Endothelial cell of umbilical vein (primary cell): ENCODE measurements at regions not wholly inside any gene's neighbourhood (a gene's known extent, or its start where the extent isn't known, plus 50 kb on each side); places are given as distances from the start of the nearest gene placed in this dataset.

Source experiments
- BruUV-seq: library from RNA; stranded (reverse); fragments of 400-500 nt; replicated peaks from 2 replicates; lab custom pipeline; 2021; lab: Mats Ljungman, UMichigan
- CTCF ChIA-PET: fragments of 300-600, 350-600 bp; sonication (Branson Sonifier 250); formaldehyde crosslinking; loops from one replicate; lab custom pipeline; 2021; ENCODE audit warnings: antibody characterized with exemption, inconsistent platforms; lab: Charles Lee
- POLR2A ChIA-PET: fragments of 300-600, 350-600 bp; sonication (Branson Sonifier 250); formaldehyde crosslinking; loops from one replicate; lab custom pipeline; 2021; ENCODE audit warnings: antibody characterized with exemption, inconsistent platforms; lab: Charles Lee
- DNase-seq: peaks from one replicate; pipeline ENCODE4 v3.0.0-alpha.2; 2011; ENCODE audit warnings: low read depth, low spot score
- FAIRE-seq: peaks from 2 replicates; lab custom pipeline; 2011; peaks lifted over from hg19 to GRCh38; lab: Jason Lieb, UNC
- H2AFZ ChIP-seq: 2 replicates; pipeline ENCODE4 v1.6.0; 2012; ENCODE audit warnings: low read depth, low read length, control low read depth, inconsistent platforms
- H3K27ac ChIP-seq: 2 replicates; pipeline ENCODE4 v1.5.1; 2011; ENCODE audit warnings: low read depth, mild to moderate bottlenecking, control low read depth, low read length, moderate library complexity; ENCODE audit not compliant: insufficient read depth
- H3K27me3 ChIP-seq, 2 experiments: 2 replicates each; pipeline versions ENCODE4 v1.6.0 to v1.6.1; 2011; ENCODE audit warnings: low read length in 2 of 2, mixed read lengths in 1 of 2; ENCODE audit not compliant: control insufficient read depth in 2 of 2, insufficient read depth in 2 of 2
- H3K36me3 ChIP-seq, 2 experiments: 2 replicates in 1 of 2; 3 replicates in 1 of 2; pipeline ENCODE4 v1.5.1; 2011; ENCODE audit warnings: low read length in 2 of 2, mild to moderate bottlenecking in 1 of 2, moderate library complexity in 1 of 2; ENCODE audit not compliant: control insufficient read depth in 2 of 2, insufficient read depth in 2 of 2; ENCODE audit errors: extremely low read depth in 1 of 2
- H3K4me1 ChIP-seq: 3 replicates; pipeline ENCODE4 v1.5.1; 2011; ENCODE audit warnings: mild to moderate bottlenecking, low read length; ENCODE audit not compliant: control insufficient read depth, insufficient read depth; ENCODE audit errors: extremely low read depth
- H3K4me2 ChIP-seq: 2 replicates; pipeline ENCODE4 v1.6.1; 2011; ENCODE audit warnings: low read length, control low read depth, mixed read lengths; ENCODE audit not compliant: insufficient read depth
- H3K4me3 ChIP-seq, 3 experiments: fragments of 200-600 bp in 1 of 3; sonication (generic), shearing (Covaris generic) in 1 of 3; replicated peaks in 1 of 3; 2 replicates each; pipeline ENCODE4 v1.5.1; 2011 to 2016; ENCODE audit warnings: control low read depth in 3 of 3, low read length in 3 of 3, mild to moderate bottlenecking in 2 of 3, inconsistent platforms in 1 of 3, low read depth in 1 of 3, moderate library complexity in 1 of 3; ENCODE audit not compliant: insufficient read depth in 1 of 3
- H3K79me2 ChIP-seq: 2 replicates; pipeline ENCODE4 v1.6.0; 2012; ENCODE audit warnings: low read length, inconsistent platforms; ENCODE audit not compliant: control insufficient read depth, insufficient read depth
- H3K9ac ChIP-seq: replicated peaks from 2 replicates; pipeline ENCODE3; 2011; ENCODE audit warnings: low read length, control low read depth; ENCODE audit not compliant: insufficient read depth; ENCODE audit errors: extremely low read depth
- H3K9me1 ChIP-seq: replicated peaks from 3 replicates; pipeline ENCODE4 v1.6.0; 2011; ENCODE audit warnings: mild to moderate bottlenecking, low read length; ENCODE audit not compliant: control insufficient read depth, insufficient read depth; ENCODE audit errors: extremely low read depth
- H3K9me3 ChIP-seq: replicated peaks from 2 replicates; pipeline ENCODE4 v1.5.1; 2012; ENCODE audit warnings: low read length, inconsistent platforms; ENCODE audit not compliant: control insufficient read depth, insufficient read depth
- H4K20me1 ChIP-seq: replicated peaks from 2 replicates; pipeline ENCODE3; 2011; ENCODE audit warnings: mild to moderate bottlenecking, low read length; ENCODE audit not compliant: control insufficient read depth, insufficient read depth; ENCODE audit errors: extremely low read depth
- CTCF ChIP-seq, 2 donors: IDR thresholded peaks; 1 replicate in 1 of 2; 2 replicates in 1 of 2; pipeline ENCODE4 v1.5.1; 2011; ENCODE audit warnings: low read length in 2 of 2, mild to moderate bottlenecking in 2 of 2, moderate library complexity in 2 of 2, control low read depth in 1 of 2, inconsistent platforms in 1 of 2, low read depth in 1 of 2; ENCODE audit not compliant: insufficient read depth in 1 of 2; ENCODE audit errors: extremely low read depth in 1 of 2
- EZH2 ChIP-seq: IDR thresholded peaks from 2 replicates; pipeline ENCODE4 v1.6.1; 2012; ENCODE audit warnings: borderline replicate concordance, low read depth, mild to moderate bottlenecking, moderate library complexity, low read length, inconsistent platforms; ENCODE audit not compliant: severe bottlenecking
- FOS ChIP-seq: IDR thresholded peaks from 2 replicates; pipeline ENCODE4 v1.6.1; 2011; ENCODE audit warnings: mild to moderate bottlenecking, low read length, moderate library complexity, borderline replicate concordance; ENCODE audit not compliant: insufficient read depth
- GATA2 ChIP-seq: IDR thresholded peaks from 2 replicates; pipeline ENCODE4 v1.7.0; 2011; ENCODE audit warnings: low read depth, mild to moderate bottlenecking, moderate library complexity, mixed read lengths, low read length; ENCODE audit not compliant: insufficient read length, insufficient read depth
- JUN ChIP-seq: IDR thresholded peaks from 2 replicates; pipeline ENCODE4 v1.6.1; 2011; ENCODE audit warnings: borderline replicate concordance, low read depth; ENCODE audit not compliant: insufficient read length, insufficient read depth
- MAX ChIP-seq: IDR thresholded peaks from 2 replicates; pipeline ENCODE4 v1.6.1; 2011; ENCODE audit not compliant: insufficient read depth, insufficient read length
- MYC ChIP-seq: IDR thresholded peaks from one replicate; pipeline ENCODE4 v1.6.1; 2011; ENCODE audit warnings: mild to moderate bottlenecking, low read depth, low read length
- POLR2A ChIP-seq: IDR thresholded peaks from 2 replicates; pipeline ENCODE4 v1.6.1; 2012; ENCODE audit warnings: low read depth, mild to moderate bottlenecking, control low read depth, low read length
- POLR2AphosphoS5 ChIP-seq: IDR thresholded peaks from 2 replicates; pipeline ENCODE4 v1.6.1; 2012; ENCODE audit warnings: low read depth, mild to moderate bottlenecking, control low read depth, low read length, moderate library complexity; ENCODE audit not compliant: insufficient read depth
- dilution Hi-C: fragments of 300-500 bp; cut with MboI; formaldehyde crosslinking; loops from one replicate; pipeline ENCODE4 v1.15.0; 2019; ENCODE audit warnings: low sequenced_read_pairs; ENCODE audit not compliant: extremely low pct_ligation_motif_present
- intact Hi-C: fragments of 100-400 bp; cut with micrococcal nuclease; formaldehyde crosslinking; loops from one replicate; pipeline ENCODE4 v1.10.0; 2022

DNA sequence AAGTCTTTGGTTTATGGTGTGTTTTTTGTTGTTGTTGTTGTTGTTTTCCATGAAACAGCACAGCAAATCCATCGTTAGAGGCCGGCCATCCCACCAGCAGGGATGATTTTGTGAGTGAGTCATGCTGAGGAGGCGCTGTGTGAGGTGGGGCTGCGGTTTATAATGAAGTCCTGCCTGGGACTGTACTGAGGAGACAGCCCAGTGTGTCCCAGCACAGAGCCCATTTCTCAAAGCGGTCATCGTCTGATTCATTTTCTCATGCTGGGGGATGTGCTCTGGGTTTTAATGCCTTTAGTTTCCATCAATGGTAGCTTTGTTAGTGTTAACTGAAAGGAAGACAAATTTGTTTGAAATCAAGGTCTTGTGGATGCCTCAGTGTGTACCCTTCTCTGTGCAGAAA is 129.3 kb upstream of the SERP2 start:
- no peaks in the 10 kb centered on the region for H4K20me1 ChIP-seq
- H3K79me2 ChIP-seq: no peaks in the 10 kb centered on the region
- dilution Hi-C loops: no loop called here
- H2AFZ ChIP-seq: no peak overlapping the region
- H3K4me3 ChIP-seq: no peak overlapping the region
- H3K36me3 ChIP-seq: no peaks in the 10 kb centered on the region
- H3K9me1 ChIP-seq: no peaks in the 10 kb centered on the region
- CTCF ChIA-PET: interaction anchor here (1.5 to 2.7 kb wide), 7 partner anchors 12 to 194 kb away, joined by 3 to 16 read pairs (median 5); no protein-coding TSS in a partner anchor
- POLR2A ChIA-PET: interaction anchor here (2.5 kb wide), 1 partner anchor 192 kb away, joined by 21 read pairs; no protein-coding TSS in a partner anchor
- peaks cover 11% of the 10 kb centered on the region for H3K4me1 ChIP-seq
- H3K9me3 ChIP-seq: no peaks in the 10 kb centered on the region
- H3K9ac ChIP-seq: no peak overlapping the region
- no peaks in the 10 kb centered on the region for H3K27me3 ChIP-seq
- no peak overlapping the region for H3K27ac ChIP-seq
- H3K4me2 ChIP-seq: no peak overlapping the region
- TF ChIP-seq POLR2A: no peak
- no peak for TF ChIP-seq POLR2AphosphoS5
- TF ChIP-seq FOS: no peak
- TF ChIP-seq EZH2: no peak
- TF ChIP-seq JUN: no peak
- no peak for TF ChIP-seq MAX
- no peak for TF ChIP-seq GATA2
- TF ChIP-seq CTCF (IDR thresholded peaks at IDR 0.05; ENCODE audit: extremely low read depth in 1 of 2, insufficient read depth in 1 of 2, low read depth in 1 of 2, low read length in 2 of 2): no peak
- no peak for TF ChIP-seq MYC
- no TSS peak for BruUV-seq
- intact Hi-C loops: no loop called here
- FAIRE-seq (no peak), DNase-seq (no peak)
